GM18867 (cell line): ENCODE measurements at regions not wholly inside any gene's neighbourhood (a gene's known extent, or its start where the extent isn't known, plus 50 kb on each side); places are given as distances from the start of the nearest gene placed in this dataset.

ENCODE experiments used
- ATAC-seq: cut with Tn5 transposase; IDR thresholded peaks from one replicate; pipeline ENCODE4 v1.9.1; 2021; ENCODE audit warnings: mild to moderate bottlenecking, moderate library complexity; ENCODE audit not compliant: unreplicated experiment

DNA sequence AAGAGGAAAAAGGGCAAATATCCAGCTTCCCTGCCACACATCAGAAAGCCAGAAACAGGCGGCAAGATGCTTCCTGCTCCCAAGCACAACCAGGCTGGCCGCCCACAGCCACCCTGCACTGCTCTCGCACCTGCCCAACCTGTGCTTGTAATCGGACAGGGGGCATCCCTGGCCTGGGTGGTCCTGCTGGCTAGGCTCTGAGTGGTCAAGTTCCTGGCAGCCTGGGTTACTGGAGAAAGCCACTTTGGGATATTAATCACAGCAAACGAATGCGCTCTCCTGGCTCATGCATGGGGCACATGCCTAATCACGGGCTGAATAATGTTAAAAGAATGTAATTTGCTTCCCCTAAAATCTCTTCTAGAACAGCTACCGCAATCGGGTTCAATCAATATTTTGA is 442.4 kb downstream of the MCTP2 start:
- ATAC-seq = no peak

DNA sequence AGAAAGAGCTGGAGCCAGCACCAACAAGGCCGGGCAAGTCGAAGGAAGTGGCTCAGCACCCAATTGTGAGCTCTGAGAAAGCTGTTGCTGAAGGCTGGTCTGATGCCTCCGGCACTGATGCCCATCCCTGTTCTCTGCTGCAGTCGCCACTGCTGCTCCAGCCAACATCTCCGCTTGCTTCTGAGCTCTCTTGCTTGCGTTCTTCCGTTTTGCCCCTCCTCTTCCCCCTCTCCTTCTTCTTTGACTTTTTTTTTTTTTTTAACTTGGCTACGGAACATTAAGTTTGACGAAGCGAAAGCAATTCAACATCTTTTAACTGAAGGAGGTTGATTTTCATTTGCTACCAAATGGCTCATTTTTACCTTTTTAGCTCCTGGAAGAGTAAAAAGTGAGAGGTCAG is 442.9 kb downstream of the MCTP2 start:
- ATAC-seq = no peak

DNA sequence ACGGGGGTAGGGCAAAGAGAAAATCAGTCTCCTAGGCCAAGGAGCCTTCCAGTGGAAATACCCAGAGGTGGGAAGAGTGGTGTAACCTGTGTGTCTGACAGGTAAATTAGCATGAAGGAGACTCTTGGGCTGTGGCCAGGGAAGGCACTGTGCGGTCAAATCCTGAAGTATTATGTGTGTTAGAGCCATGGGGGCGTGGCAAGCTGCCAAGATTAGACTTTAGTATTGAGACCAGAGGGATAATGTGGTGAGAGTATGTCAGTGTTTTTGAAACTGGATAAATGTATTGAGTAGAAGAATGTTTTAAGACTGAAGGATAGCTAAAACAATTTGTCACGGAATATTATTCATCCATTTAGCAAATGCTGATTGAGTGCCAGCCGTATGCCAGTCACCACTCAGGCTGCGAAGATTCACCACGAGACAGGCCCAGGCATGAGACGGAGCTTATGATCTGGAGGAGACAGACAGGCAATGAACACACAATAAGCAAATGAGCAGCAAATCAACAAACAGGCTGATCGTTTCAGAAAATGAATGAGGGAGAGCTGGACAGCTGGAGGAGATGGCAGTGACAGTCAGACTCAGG is 445.9 kb downstream of the MCTP2 start:
- ATAC-seq = no peak

DNA sequence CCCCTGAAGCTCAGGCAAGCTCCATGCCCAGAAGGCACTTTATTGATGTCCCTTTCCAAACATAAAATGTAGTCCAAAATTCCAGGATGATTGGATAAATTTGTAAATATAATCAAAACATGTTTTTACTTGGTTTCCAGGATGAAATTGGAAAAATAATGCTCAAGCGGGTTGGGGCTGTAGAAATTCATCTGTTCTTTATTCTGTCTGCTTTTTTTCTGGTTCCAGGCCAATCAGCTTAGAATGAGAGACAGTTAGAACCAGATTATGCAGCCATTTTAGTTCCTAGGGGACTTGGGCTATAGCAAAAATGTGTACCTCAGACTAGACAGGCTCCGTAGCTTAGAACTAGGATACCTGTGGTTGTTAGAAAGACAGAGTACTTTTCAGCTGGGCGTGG is 450.8 kb downstream of the MCTP2 start:
- ATAC-seq = no peak

DNA sequence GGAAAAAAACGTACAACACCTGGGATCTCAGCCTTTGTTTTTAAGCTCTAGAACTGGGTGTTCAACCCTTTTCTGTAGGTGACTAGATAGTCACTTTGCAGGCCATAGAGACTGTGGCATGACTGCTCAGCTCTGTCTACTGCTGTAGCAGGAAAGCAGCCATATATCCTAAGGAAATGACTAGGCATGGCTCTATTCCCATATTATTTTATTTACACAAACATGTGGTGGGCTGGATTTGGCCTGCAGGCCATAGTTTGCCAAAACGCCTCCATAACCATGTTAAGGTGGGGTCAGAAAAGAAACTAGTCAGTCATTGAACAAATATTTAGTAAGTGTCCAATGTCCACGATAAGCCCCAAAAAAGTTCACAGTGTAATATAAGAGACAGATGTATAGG is 452.5 kb downstream of the MCTP2 start:
- ATAC-seq = no peak

GRCh38 chr15:94691169-94691568 is 459.8 kb downstream of the MCTP2 start:
- no peak for ATAC-seq

GRCh38 chr15:94692710-94693109 is 461.3 kb downstream of the MCTP2 start:
- no peak for ATAC-seq

DNA sequence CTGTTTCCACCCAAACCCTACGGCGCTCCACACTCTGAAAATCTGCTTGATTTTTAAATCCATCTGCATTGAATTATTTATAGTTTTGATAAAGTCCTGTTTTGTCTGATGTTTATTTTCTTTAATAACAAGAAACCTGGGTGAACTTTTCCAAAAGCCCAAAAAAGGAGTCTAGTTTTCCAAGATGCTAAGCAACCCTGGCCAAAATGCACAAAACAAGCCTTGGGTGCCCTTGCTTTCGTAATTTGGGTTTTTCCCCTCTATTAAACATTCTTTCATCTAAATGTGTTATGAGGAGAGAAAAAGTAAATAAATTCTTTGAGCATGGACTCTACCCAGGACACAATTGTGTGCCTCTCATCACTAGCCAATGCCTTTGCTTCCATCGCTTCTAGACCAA is 468.9 kb downstream of the MCTP2 start:
- no peak for ATAC-seq

GRCh38 chr15:94701281-94701985 is 470.1 kb downstream of the MCTP2 start:
- ATAC-seq = no peak

- ATAC-seq = no peak
Observed at GRCh38 chr15:94703596-94703995, 472.2 kb downstream of the MCTP2 start.

DNA sequence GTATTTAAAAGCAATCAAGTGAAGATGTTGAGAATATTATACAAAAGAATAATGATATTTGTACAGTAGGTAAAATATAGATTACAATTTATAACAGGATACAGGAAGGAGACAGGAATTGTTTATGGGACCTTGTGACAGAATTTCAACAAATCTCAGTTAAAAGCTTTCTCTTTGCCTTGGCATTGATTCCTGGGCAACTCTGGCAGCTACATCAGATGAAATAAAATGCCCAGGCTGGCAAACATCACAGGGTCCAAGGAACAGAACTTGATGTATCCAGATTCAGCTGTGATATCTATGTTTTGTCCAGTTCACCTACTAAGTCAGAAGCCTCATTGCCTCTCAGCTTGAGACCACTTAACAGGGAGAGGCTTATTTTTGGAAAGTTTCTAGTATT is 473.1 kb downstream of the MCTP2 start:
- ATAC-seq = no peak

DNA sequence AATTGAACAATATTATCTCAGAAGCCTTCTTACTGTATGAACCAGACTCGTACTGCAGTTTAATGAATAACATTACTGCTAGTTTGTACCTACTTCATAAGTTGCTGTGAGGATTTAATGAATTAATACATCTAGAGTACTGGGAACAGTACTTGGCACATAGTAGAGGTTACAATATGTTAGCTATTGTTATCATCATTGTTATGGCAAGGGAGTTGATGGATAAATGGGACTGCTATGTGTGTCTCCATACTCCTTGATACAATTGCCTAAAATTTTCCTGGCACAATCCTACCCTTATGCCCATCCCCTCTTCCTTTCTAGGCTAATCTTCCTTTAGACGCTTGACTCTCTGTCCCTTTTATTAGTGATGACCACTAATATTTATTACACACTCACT is 473.6 kb downstream of the MCTP2 start:
- no peak for ATAC-seq

DNA sequence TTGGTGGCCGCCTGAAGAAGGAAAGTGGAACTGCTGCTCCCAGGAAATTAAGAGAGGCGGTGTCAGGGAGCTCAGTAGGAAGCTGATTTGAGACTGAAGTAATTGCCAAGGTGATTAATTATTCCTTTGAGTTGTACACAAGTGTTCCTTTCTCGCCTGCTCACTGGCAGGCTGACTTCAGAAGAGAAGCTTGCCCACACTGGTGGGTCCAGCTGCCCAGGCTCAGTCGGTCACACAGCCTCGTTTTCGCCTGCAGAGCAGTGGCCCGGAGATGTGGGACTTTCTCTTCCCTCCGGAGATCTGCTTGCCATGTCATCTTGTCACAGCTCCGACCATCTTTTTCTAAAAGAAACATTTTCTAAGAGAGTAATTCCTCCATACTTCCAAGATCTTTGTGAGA is 478.0 kb downstream of the MCTP2 start:
- ATAC-seq = no peak

- no peak for ATAC-seq
Observed at GRCh38 chr15:94722024-94722636, 490.8 kb downstream of the MCTP2 start.

DNA sequence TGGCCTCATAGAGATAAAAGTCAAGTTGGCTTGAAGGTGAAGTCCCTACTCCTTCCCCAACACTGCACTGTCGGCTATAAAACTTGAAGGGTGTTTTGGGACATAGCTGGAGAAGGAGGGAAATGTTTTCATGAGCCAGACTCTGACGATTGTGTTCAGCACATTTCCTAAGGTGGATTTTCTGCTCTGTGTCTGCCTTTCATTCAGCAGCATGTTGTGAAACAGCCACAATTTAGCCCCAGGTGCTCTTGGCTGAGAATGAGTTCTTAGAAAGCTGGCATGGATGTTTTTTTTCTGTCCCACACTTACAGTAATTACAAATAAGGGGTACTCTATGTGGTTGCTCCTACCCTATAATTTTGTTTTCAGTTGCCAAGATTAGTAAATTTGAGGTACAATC is 492.4 kb downstream of the MCTP2 start:
- no peak for ATAC-seq

GRCh38 chr15:94731286-94731685 is 499.9 kb downstream of the MCTP2 start:
- no peak for ATAC-seq

DNA sequence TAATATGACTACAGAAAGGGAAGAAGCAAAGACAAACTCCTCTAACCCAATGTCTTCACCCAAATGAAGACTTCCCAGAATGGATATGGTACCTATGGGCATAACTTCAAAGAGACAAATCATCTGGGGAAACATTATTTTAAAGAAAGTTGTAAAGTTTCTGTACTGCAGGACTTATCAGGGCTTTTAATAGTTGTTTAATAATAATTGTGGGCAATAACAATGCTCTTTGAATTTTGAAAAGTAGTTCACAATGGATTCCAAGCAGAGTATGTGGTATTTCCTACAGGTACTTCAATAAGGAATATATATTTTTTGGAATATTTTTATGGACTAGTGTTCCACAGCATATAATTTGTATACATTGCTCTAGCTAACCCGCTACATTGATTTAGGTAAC is 503.1 kb downstream of the MCTP2 start:
- ATAC-seq = no peak

DNA sequence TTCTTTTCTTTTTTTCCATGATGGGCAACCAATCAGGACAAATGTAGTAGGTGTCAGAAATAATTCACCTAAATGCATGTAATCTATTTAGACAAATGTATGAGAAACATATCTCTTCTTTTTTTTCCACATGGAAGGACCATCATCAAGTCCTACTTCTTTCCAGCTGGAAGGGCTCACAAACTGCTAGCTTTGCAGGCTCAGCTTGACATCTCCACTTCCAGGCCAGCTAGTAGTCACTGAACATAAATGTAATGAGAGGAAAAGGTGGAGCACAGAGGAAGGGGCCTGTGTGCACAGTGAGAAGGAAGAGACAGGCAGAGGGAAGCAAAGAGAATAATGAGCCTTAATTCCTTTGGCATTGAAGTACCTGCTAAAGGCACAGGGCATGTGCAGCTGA is 504.9 kb downstream of the MCTP2 start:
- ATAC-seq = no peak

GRCh38 chr15:94739639-94740038 is 508.3 kb downstream of the MCTP2 start:
- ATAC-seq = no peak

- ATAC-seq = no peak
Observed at GRCh38 chr15:94740469-94740868, 509.1 kb downstream of the MCTP2 start.

DNA sequence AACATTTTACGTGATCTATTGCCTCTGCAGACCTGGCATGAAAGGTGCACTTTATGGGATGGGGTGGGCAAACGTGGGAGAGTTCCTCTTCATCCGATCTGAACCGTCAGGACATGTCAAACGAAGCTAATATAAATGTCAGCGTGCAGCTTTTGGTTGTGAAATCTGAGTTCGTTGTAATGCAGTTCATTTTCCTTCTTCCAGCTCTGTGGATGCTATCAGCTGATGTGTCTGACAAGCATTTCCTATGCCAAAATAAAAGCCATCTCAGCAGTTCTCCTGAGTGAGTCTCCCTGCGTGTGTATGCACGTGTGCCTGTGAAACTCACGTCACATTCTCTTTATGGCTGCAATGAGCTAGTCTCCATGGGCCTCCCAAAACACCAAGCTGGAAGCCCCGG is 512.3 kb downstream of the MCTP2 start:
- no peak for ATAC-seq

DNA sequence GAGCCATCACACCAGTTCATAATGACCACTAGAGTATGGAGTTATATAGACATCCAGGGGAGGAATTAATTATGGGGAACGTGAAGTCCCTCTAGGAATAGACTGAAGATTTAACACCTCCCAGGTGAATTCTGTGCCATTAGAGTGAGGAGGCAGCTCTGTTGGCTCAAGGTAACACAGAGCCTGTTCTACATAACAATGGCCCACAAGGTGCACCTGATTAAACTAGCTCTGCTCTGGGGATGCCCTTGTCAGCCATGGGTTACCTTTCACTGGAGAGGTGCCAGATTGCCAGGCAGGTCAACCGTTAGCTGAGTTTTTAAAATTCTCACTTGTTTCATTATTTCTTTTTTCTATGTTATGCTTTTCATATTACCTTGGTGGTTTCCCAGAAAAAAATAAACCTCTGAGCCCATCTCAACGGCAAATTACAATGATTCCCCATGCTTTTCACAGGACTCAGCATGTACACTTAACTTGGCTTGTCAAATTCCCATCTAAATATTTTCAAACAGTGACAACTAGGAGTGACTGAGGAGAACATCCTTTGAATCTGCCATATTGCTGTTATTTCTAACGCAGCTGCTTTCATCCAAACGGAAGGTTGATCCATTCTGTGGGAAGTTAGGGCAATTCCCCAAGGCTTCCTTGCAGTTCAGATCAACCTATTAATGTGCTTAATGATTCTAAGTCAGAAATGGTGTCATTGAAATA is 512.9 kb downstream of the MCTP2 start:
- no peak for ATAC-seq
